RCC 7860 (cell line): ENCODE measurements at regions not wholly inside any gene's neighbourhood (a gene's known extent, or its start where the extent isn't known, plus 50 kb on each side); places are given as distances from the start of the nearest gene placed in this dataset.

Experiments
- DNase-seq: peaks from one replicate; pipeline ENCODE4 v3.0.0-alpha.2; 2015; ENCODE audit warnings: low spot score
- FAIRE-seq: peaks from 2 replicates; lab custom pipeline; 2012; peaks lifted over from hg19 to GRCh38; lab: Jason Lieb, UNC

DNA sequence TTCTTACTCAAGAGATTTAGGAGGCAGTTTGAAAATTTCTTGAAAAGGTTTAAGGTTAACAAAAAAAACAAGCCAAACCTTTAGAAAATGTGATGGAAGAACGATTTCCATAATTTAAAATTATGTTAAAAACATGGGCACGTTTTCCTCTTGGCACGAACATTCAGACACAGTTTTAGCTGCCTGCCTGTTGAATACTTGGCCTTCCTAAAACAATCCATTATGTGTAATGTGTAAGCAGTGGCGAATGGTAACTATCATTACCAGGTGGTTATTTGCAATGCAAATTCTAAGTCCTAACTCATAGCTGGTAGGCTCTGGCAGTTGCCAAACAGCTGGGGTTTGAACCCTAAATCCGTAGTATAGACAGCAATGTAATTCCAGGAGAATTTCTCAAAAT lies 1425.7 kb upstream of the SLC10A2 start:
- FAIRE-seq (no peak), DNase-seq (no peak)

- FAIRE-seq: no peak
- no peak for DNase-seq
Observed at GRCh38 chr13:104487006-104487405, 1420.8 kb upstream of the SLC10A2 start.

DNA sequence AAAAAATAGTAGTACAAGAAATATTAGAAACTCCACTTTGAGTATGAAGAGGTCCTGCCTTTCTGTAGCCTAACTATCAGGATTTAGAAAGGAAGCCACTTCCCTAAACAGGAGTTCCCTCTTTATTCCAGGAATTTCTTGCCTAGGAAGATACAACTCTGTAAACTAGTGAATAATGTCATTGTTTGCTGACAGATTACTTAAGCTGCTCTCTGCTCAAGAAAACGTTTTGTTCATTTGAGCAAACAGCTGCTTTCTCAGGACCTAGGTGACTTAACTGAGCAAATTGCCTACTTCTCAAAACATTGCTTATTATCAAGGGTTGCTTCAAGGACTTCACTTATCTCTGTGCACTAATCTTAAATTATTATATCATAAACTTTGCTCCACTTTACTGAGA lies 1419.4 kb upstream of the SLC10A2 start:
- FAIRE-seq (no peak), DNase-seq (no peak)

DNA sequence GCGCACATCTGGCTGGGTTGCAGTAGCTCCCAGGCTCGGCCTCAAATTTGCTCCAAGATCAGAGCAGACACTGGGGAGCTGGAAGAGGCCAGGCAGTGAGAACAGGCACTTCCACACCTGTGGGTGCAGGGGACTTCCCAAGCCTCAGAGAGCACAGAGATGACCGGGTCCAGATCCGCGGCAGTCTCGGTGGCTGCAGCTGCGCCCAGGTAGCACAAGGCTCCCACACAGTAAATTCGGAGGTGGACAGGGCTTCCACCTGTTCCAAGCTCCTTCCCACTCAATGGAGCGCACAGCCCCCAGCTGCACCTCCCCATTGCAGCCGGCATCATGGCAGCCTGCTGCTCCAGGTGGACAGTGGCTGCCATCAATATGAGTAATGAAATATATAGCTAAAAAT lies 1417.4 kb upstream of the SLC10A2 start:
- DNase-seq (no peak), FAIRE-seq (no peak)

DNA sequence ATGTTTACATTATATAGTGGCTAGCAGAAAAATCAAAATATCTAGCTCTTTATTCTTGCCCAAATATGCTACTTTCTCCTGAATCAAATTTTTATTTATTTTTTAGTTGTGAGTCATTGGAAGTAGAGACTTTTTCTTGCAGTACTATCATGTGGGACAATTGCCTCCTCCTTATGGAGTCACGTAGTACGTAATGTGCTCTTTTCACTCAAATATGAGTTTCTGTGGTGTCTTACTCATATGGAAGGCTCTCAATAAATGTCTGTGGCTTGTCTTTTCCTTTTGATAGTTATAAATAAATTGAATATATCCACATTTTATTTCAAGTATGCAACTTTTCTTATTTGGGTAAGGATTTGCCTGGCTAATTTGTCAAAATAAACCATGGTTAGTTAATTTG lies 1411.0 kb upstream of the SLC10A2 start:
- FAIRE-seq (no peak), DNase-seq (no peak)

DNA sequence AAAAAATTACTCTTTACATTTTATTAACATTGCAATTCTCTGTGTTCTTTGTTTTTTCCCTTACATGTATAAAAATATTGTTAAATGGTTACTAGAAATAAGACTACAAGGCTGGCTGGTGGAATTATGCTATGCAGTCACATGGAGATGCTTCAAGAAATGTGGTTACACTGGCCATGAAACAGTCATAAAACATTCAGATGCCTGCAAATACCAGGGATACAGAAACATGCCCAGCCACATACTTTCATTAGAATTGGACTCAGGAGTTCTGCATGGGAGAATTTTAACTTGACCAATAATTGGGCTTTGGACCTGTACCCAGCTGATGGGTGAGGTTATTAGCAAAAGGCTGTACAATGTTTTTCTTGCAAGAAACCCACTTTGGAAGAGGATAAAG lies 1407.7 kb upstream of the SLC10A2 start:
- DNase-seq (no peak), FAIRE-seq (no peak)

- DNase-seq: no peak
- FAIRE-seq: no peak
Observed at GRCh38 chr13:104466016-104466415, 1399.8 kb upstream of the SLC10A2 start.

- FAIRE-seq (no peak), DNase-seq (no peak)
Observed at GRCh38 chr13:104461049-104461448, 1394.8 kb upstream of the SLC10A2 start.

- FAIRE-seq (no peak), DNase-seq (no peak)
Observed at GRCh38 chr13:104460554-104460953, 1394.3 kb upstream of the SLC10A2 start.

GRCh38 chr13:104450006-104450405 lies 1383.8 kb upstream of the SLC10A2 start:
- FAIRE-seq (no peak), DNase-seq (no peak)

DNA sequence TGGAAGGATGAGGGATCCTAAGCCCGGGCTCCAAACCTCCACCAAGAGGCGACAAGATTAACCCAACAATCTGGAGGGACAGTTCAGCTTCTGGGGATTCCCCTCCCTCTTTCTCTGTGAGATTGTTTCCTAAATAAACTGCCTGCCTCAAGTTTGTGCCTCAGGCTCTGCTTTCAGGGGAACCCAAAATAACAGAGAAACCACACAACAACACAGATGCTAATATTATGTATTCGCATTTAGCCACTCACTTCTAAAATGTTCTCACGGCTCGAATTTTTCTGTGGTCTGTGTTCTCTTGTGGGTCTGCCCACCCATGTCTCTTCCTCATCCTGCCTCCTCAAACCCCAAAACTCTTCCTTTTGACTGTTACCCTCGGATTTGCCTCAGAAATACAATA lies 1381.1 kb upstream of the SLC10A2 start:
- FAIRE-seq (no peak), DNase-seq (no peak)

DNA sequence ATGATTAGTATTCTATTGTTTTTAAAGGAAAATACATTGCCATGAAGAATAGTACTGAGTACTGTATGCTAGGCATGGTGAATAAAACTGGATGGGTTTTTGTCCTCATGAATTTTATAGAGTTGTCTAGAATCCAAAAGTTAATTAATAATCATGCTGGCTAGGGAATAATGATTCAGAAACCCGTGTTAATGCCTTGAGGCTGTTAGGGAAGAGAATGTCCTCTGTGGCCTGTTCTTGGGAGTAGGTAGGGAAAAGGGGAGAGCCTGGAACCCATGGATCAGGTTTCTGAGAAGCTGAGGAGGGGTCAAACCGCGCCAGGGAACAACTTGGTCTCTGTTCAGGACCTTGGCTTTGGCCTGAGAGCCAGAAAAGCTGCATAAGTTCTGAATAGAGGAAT lies 1376.3 kb upstream of the SLC10A2 start:
- FAIRE-seq (no peak), DNase-seq (no peak)

DNA sequence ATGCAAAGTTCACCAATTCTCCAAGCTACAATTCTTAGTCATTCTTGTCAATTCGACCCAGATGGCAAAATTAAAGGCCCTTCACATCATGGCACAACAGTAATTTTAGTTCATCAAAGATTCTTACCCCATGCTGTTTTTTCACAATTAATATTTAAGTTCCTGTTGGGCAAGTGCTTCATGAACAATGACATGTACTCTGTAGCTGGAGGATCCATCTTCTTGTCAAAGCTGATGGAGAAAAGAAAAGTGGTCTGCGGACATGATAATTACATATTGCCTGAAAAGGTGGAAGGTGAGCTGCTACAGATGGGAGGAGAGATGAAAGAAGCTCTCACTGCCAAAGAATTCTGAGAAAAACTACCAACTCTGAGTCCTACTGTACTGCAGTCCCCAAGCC lies 1370.3 kb upstream of the SLC10A2 start:
- FAIRE-seq (no peak), DNase-seq (no peak)

DNA sequence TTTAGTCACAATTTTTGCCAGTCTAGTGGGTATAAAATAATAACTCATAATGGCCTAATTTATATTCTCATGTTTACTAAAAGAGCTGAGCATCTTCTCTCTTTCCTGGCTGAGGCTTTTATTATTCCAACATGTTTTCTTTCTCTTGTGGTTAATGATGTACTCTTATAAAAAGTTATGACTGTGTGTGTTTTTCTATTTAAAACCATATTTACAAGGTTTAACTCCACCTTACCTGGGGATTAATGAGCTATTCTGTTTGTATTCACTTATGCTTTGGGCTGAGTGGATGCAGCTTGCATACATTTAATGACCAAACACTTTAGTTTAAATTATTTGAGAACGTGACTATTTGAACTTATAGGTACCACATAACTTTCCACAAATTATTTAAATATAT lies 1365.7 kb upstream of the SLC10A2 start:
- FAIRE-seq (no peak), DNase-seq (no peak)

GRCh38 chr13:104426435-104426834 lies 1360.2 kb upstream of the SLC10A2 start:
- FAIRE-seq (no peak), DNase-seq (no peak)

- FAIRE-seq (no peak), DNase-seq (no peak)
Observed at GRCh38 chr13:104422668-104423067, 1356.5 kb upstream of the SLC10A2 start.

DNA sequence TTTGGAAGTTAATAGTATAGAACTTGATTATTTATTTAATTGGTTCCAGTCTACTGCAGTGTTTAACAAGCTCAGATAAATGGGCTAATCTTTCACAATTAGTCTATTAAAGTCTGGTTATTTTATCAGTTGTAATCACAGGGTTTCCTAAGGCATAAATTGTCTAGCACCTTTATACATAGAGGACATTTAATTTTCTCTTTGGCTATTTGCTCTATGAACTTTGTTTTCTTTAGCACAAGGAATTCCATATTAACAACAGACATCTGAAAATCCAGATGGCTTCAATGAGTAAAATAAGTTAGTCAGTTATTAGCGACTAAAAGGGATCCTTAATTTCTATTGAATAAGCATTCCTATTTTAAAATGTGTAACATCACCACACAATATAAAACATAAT lies 1350.8 kb upstream of the SLC10A2 start:
- no peak for DNase-seq
- FAIRE-seq: no peak

- DNase-seq (no peak), FAIRE-seq (no peak)
Observed at GRCh38 chr13:104414771-104415170, 1348.6 kb upstream of the SLC10A2 start.

GRCh38 chr13:104414181-104414580 lies 1348.0 kb upstream of the SLC10A2 start:
- DNase-seq (no peak), FAIRE-seq (no peak)

DNA sequence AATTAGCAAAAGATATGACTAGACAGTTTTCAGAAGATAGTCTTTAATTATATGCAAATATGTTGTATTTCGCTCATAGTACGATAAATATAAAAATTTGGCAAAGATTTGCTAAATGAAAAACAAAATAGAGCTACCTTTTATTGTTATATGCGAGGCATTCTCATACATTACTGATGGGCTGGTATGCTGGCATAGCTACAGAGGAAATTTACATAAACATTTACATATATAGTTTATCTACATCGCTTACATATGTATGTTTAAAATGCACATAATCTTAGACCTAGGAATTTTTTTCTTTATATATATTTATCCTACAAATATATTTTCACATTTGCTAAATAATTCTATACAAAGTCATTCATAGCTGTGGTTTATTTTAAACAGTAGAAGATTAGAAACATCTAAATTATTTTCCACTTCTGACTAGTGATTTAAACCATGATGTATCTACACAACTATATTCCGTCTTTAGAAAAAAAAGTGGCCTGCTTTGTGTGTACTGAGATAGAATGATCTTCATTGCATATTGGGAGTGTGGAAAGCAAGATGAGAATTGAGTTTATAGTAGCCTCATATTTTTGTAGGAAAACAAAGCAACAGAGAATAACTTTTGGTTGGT lies 1345.0 kb upstream of the SLC10A2 start:
- no peak for FAIRE-seq
- no peak for DNase-seq

GRCh38 chr13:104408733-104409132 lies 1342.5 kb upstream of the SLC10A2 start:
- DNase-seq (no peak), FAIRE-seq (no peak)

DNA sequence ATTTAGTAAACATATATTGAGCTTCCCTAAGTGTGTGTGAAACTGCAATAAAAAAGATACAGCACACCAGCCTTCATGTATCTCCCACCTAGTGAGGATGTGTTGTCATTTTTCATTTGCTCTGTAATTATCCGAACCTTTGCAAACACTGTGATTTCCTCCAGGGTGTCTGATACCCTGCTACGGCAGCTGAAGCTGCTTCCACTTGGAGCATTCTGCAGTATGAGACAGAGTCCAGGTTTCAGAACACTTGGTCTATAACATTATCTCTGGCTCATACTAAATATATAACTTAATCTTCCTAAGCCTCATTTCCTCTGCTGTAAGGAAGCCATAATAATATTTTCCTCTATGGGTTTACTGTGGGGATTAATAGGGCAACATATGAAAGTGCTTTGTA lies 1338.1 kb upstream of the SLC10A2 start:
- DNase-seq: no peak
- no peak for FAIRE-seq

DNA sequence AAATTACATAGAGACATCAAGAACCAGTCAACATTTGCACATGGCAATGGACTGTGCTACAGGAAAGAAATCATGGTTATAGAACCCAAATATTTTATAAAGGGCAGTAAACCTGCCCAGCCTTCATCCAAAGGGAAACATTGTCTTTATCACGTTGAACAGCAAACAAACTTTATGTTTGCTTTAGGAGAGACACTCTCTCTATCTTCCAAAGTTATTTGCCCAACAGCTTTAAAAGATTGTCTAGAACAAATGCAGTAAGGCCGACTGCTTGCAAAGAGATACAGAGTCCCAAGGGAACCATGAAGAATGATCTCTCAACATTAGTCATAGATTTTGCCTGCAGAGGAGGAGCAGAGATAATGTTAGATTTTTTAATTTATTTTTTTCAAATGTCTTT lies 1323.5 kb upstream of the SLC10A2 start:
- DNase-seq (no peak), FAIRE-seq (no peak)

GRCh38 chr13:104387510-104387909 lies 1321.3 kb upstream of the SLC10A2 start:
- DNase-seq (no peak), FAIRE-seq (no peak)
